ENCODE measurements at regions not wholly inside any gene's neighbourhood (a gene's known extent, or its start where the extent isn't known, plus 50 kb on each side); places are given as distances from the start of the nearest gene placed in this dataset.

DNA sequence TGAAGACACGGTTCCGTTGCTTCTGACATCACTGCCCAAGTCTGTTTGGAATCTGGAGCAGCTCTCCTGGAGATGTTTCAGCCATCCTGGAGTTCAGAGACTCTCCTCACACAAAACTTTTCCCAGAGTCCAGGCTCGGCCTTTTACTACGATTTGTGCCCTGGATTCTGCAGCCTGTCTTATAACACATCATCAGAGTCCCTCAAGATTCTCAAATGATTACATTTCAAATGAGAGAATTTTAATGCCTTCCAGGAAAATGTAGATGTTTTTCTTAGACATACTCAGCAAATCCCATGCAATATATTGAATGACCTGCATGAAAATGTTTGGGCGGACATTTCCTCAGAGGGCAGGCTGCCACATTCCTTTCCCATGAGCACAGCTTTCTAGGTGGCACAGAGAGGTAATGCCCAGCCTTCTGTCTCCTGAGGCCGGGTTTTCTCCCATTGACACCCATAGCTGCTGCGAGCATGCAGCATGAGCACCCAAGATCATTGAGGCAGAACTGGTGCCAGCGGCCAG, 129.1 kb downstream of the SNX19 start:
- H3K4me3 ChIP-seq, result no peak overlapping the region
- H3K27ac ChIP-seq, result no peak overlapping the region
- no peaks in the 10 kb centered on the region for H3K27me3 ChIP-seq
- 71 to 78% methylated on average over 8 of the region's 8 CpGs for WGBS, 2 donors
- H3K36me3 ChIP-seq, result no peaks in the 10 kb centered on the region
- H3K9me3 ChIP-seq, result peaks cover 0 to 16% (median 2%) of the 10 kb centered on the region in 4 donors
- no peak for TF ChIP-seq POLR2A (IDR thresholded peaks at IDR 0.05)
- TF ChIP-seq EP300 (IDR thresholded peaks at IDR 0.05), result no peak
- TF ChIP-seq, protein P1, sequence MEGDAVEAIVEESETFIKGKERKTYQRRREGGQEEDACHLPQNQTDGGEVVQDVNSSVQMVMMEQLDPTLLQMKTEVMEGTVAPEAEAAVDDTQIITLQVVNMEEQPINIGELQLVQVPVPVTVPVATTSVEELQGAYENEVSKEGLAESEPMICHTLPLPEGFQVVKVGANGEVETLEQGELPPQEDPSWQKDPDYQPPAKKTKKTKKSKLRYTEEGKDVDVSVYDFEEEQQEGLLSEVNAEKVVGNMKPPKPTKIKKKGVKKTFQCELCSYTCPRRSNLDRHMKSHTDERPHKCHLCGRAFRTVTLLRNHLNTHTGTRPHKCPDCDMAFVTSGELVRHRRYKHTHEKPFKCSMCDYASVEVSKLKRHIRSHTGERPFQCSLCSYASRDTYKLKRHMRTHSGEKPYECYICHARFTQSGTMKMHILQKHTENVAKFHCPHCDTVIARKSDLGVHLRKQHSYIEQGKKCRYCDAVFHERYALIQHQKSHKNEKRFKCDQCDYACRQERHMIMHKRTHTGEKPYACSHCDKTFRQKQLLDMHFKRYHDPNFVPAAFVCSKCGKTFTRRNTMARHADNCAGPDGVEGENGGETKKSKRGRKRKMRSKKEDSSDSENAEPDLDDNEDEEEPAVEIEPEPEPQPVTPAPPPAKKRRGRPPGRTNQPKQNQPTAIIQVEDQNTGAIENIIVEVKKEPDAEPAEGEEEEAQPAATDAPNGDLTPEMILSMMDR (IDR thresholded peaks at IDR 0.05), result no peak
- no peak for DNase-seq (ENCODE audit: low spot score in 2 of 2)
- H3K4me1 ChIP-seq, result peaks cover 0 to 15% (median 8%) of the 10 kb centered on the region in 4 donors

DNA sequence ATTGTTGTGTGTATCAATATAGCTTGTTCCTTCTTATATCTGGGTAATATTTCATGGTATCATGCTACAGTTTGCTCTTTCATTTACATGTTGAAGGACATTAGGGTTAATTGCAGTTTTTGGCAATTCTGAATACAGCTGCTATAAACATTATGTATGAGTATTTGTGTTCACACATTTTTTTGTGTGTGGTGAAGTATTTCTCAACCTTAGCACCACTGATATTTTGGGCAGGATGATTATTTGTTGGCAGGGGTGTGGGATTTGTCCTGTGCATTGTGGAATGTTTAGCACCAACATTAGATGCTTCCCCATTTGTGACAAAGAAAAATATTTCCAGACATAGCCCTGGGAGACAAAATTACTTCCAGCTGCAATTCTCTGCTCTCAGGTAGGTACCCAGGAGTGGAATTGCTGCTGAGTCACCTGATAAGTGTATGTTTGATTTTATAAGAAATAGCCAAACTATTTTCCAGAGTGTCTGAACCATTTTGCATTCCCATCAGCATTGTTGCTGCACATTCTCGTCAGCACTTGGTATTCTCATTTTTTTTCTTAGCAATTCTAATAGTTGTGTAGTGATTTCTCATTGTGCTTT, 128.2 kb downstream of the SNX19 start:
- no peaks in the 10 kb centered on the region for H3K27me3 ChIP-seq
- H3K4me3 ChIP-seq, result no peak overlapping the region
- WGBS, 2 donors, result 88 to 91% methylated on average over 1 of the region's 1 CpG
- no peak overlapping the region for H3K27ac ChIP-seq
- peaks cover 0 to 7% (median 5%) of the 10 kb centered on the region in 4 donors for H3K4me1 ChIP-seq
- no peak for TF ChIP-seq EP300 (IDR thresholded peaks at IDR 0.05)
- TF ChIP-seq POLR2A (IDR thresholded peaks at IDR 0.05), result no peak
- TF ChIP-seq, protein P1 (IDR thresholded peaks at IDR 0.05), result no peak
- DNase-seq (ENCODE audit: low spot score in 2 of 2), result no peak
- H3K36me3 ChIP-seq, result no peaks in the 10 kb centered on the region
- H3K9me3 ChIP-seq, result peaks cover 0 to 16% (median 2%) of the 10 kb centered on the region in 4 donors

DNA sequence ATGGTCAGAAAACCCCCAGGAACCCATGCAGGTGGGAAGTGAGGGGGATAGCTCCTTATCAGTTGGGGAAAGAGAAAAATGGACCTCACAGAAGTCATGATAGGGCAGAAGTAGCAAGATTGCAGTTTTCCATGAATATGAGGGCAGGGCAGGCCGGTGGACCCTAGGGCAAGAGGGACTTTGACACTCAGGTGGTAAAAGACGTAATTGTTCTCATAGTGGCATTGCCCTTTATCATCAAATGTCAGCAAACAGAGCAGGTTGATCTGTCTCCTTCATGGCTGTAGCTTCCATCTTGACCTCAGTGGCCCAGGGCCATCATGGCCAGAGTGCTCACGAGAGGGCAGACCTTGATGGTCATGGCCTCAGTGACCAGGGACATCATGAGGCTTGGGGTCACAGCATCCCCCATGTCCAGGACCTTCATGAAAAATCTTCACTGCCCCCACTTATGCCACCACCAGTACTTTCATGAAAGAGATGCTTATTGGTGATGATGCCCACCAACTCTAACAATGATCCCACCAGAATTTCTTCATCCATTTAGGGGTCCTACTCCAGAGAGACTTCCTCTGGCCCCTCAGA, 127.1 kb downstream of the SNX19 start:
- Histone ChIP-seq H3K27me3 (no peaks in the 10 kb centered on the region), H3K27ac (no peak overlapping the region), H3K4me3 (no peak overlapping the region), H3K36me3 (no peaks in the 10 kb centered on the region), H3K4me1 (no peaks in the 10 kb centered on the region), H3K9me3 (peaks cover 0 to 16% (median 2%) of the 10 kb centered on the region in 4 donors)
- DNase-seq (ENCODE audit: low spot score in 2 of 2), result no peak
- WGBS, 2 donors, result 81 to 90% methylated on average over 3 of the region's 3 CpGs
- TF ChIP-seq, protein P1 (IDR thresholded peaks at IDR 0.05), result no peak
- TF ChIP-seq POLR2A (IDR thresholded peaks at IDR 0.05) (no peak), EP300 (IDR thresholded peaks at IDR 0.05) (no peak)

DNA sequence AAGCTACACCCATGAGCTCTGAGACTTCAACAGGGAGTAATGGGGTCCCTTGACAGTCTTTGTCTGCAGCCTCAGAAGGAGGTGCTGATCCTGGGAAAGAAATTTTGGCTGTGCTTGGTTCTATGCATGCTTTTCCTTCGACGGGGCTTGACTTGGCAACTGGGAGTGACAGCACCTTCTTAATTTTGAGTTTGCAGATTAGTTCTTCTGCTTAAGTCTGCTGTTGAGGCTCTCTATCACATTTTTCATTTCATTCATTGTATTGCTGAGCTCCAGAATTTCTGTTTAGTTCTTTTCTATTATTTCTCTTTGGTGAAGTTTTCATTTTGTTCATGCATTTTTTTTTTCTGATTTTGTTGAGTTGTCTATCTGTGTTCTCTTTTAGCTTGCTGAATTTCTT, 125.6 kb downstream of the SNX19 start:
- WGBS, 2 donors, result 93 to 100% methylated on average over 2 of the region's 2 CpGs
- TF ChIP-seq, protein P1 (IDR thresholded peaks at IDR 0.05), result no peak
- TF ChIP-seq POLR2A (IDR thresholded peaks at IDR 0.05), result no peak
- TF ChIP-seq EP300 (IDR thresholded peaks at IDR 0.05), result no peak
- no peak for DNase-seq (ENCODE audit: low spot score in 2 of 2)
- Histone ChIP-seq H3K27ac (no peak overlapping the region), H3K4me3 (no peak overlapping the region), H3K4me1 (no peaks in the 10 kb centered on the region), H3K9me3 (peaks cover 0 to 20% (median 2%) of the 10 kb centered on the region in 4 donors), H3K36me3 (no peaks in the 10 kb centered on the region), H3K27me3 (no peaks in the 10 kb centered on the region)

DNA sequence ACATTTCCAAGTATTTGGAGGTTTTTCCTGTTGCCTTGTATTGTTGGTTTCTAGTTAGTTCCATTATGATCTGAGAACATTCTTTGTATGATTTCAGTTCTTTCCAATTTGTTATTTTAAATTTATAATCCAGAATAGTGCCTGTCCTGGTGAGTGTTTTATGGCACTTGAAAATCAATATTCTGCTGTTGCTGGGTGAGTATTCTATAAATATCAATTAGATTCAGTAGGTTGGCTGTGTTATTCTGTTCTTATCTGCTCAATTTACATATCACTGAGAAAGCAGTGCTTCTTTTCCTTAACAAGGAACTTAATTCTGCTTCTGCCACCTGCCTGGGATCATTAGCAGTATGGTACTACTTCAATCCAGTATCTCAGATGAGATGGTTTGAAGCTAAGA, 123.5 kb downstream of the SNX19 start:
- Histone ChIP-seq H3K36me3 (no peaks in the 10 kb centered on the region), H3K4me3 (no peak overlapping the region), H3K27ac (no peak overlapping the region), H3K27me3 (no peaks in the 10 kb centered on the region), H3K4me1 (no peaks in the 10 kb centered on the region), H3K9me3 (peaks cover 0 to 25% (median 2%) of the 10 kb centered on the region in 4 donors)
- no peak for TF ChIP-seq EP300 (IDR thresholded peaks at IDR 0.05)
- TF ChIP-seq, protein P1 (IDR thresholded peaks at IDR 0.05), result no peak
- TF ChIP-seq POLR2A (IDR thresholded peaks at IDR 0.05), result no peak
- DNase-seq (ENCODE audit: low spot score in 2 of 2), result no peak
